ENCODE measurements at regions not wholly inside any gene's neighbourhood (a gene's known extent, or its start where the extent isn't known, plus 50 kb on each side); places are given as distances from the start of the nearest gene placed in this dataset.

- TF ChIP-seq MAX (IDR thresholded peaks at IDR 0.05) (no peak), ZBTB7A (IDR thresholded peaks at IDR 0.05; ENCODE audit: low read depth) (no peak), REST (IDR thresholded peaks at IDR 0.05; ENCODE audit: low read depth) (no peak), RAD21 (IDR thresholded peaks at IDR 0.05; ENCODE audit: low read depth) (no peak), USF1 (IDR thresholded peaks at IDR 0.05) (no peak), FOXM1 (IDR thresholded peaks at IDR 0.05; ENCODE audit: borderline replicate concordance, low read depth) (no peak), EP300 (IDR thresholded peaks at IDR 0.05; ENCODE audit: borderline replicate concordance) (no peak), NFIC (IDR thresholded peaks at IDR 0.05) (no peak), CEBPB (IDR thresholded peaks at IDR 0.05) (no peak), TEAD4 (IDR thresholded peaks at IDR 0.05) (no peak), YY1 (IDR thresholded peaks at IDR 0.05; ENCODE audit: low read depth) (no peak), CREB1 (IDR thresholded peaks at IDR 0.05; ENCODE audit: low read depth) (no peak), EGR1 (IDR thresholded peaks at IDR 0.05) (no peak)
These were observed 103.7 kb upstream of the PDE3A start for GRCh38 chr12:20264608-20265114.

GRCh38 chr12:20268121-20268732 lies 100.1 kb upstream of the PDE3A start:
- no peak for TF ChIP-seq TEAD4 (IDR thresholded peaks at IDR 0.05)
- no peak for TF ChIP-seq TAF1 (IDR thresholded peaks at IDR 0.05; ENCODE audit: low read depth)
- TF ChIP-seq FOXM1 (IDR thresholded peaks at IDR 0.05; ENCODE audit: borderline replicate concordance, low read depth), result no peak
- no peak for TF ChIP-seq MAX (IDR thresholded peaks at IDR 0.05)
- no peak for TF ChIP-seq USF1 (IDR thresholded peaks at IDR 0.05)
- TF ChIP-seq CEBPB (IDR thresholded peaks at IDR 0.05), result no peak
- no peak for TF ChIP-seq EP300 (IDR thresholded peaks at IDR 0.05; ENCODE audit: borderline replicate concordance)
- no peak for TF ChIP-seq CREB1 (IDR thresholded peaks at IDR 0.05; ENCODE audit: low read depth)
- no peak for TF ChIP-seq YY1 (IDR thresholded peaks at IDR 0.05; ENCODE audit: low read depth)
- TF ChIP-seq ZBTB7A (IDR thresholded peaks at IDR 0.05; ENCODE audit: low read depth), result no peak
- TF ChIP-seq RAD21 (IDR thresholded peaks at IDR 0.05; ENCODE audit: low read depth), result no peak
- TF ChIP-seq NFIC (IDR thresholded peaks at IDR 0.05), result no peak
- no peak for TF ChIP-seq REST (IDR thresholded peaks at IDR 0.05; ENCODE audit: low read depth)
- TF ChIP-seq TCF12 (IDR thresholded peaks at IDR 0.05; ENCODE audit: low read depth), result no peak
- TF ChIP-seq EGR1 (IDR thresholded peaks at IDR 0.05), result no peak

GRCh38 chr12:20268771-20269170 lies 99.6 kb upstream of the PDE3A start:
- TF ChIP-seq MAX (IDR thresholded peaks at IDR 0.05) (no peak), CEBPB (IDR thresholded peaks at IDR 0.05) (no peak), TEAD4 (IDR thresholded peaks at IDR 0.05) (no peak), TCF12 (IDR thresholded peaks at IDR 0.05; ENCODE audit: low read depth) (no peak), NFIC (IDR thresholded peaks at IDR 0.05) (no peak), EP300 (IDR thresholded peaks at IDR 0.05; ENCODE audit: borderline replicate concordance) (no peak), TAF1 (IDR thresholded peaks at IDR 0.05; ENCODE audit: low read depth) (no peak), RAD21 (IDR thresholded peaks at IDR 0.05; ENCODE audit: low read depth) (no peak), YY1 (IDR thresholded peaks at IDR 0.05; ENCODE audit: low read depth) (no peak), FOXM1 (IDR thresholded peaks at IDR 0.05; ENCODE audit: borderline replicate concordance, low read depth) (no peak), ZBTB7A (IDR thresholded peaks at IDR 0.05; ENCODE audit: low read depth) (no peak), CREB1 (IDR thresholded peaks at IDR 0.05; ENCODE audit: low read depth) (no peak), REST (IDR thresholded peaks at IDR 0.05; ENCODE audit: low read depth) (no peak), USF1 (IDR thresholded peaks at IDR 0.05) (no peak), EGR1 (IDR thresholded peaks at IDR 0.05) (no peak)
